WTC11 (cell line): ENCODE measurements at regions not wholly inside any gene's neighbourhood (a gene's known extent, or its start where the extent isn't known, plus 50 kb on each side); places are given as distances from the start of the nearest gene placed in this dataset.

Source experiments
- ATAC-seq: fragments of 200-7000 bp; cut with Tn5 transposase; 2 replicates; pipeline ENCODE4 v1.10.0; 2021; ENCODE audit warnings: mild to moderate bottlenecking, moderate library complexity
- CTCF ChIA-PET: fragments of 300-600 bp; sonication (Branson Sonifier 250); formaldehyde crosslinking; loops from one replicate; lab custom pipeline; 2021; ENCODE audit warnings: antibody characterized with exemption; lab: Charles Lee
- POLR2A ChIA-PET: fragments of 350-600 bp; sonication (Branson Sonifier 250); formaldehyde crosslinking; loops from one replicate; lab custom pipeline; 2021; ENCODE audit warnings: antibody characterized with exemption; lab: Charles Lee
- DNase-seq: peaks from one replicate; pipeline ENCODE4 v3.0.0; 2021; ENCODE audit warnings: low spot score
- H3K27ac Mint-ChIP-seq: 2 replicates; pipeline ENCODE4 v1.8.0; 2021; ENCODE audit warnings: mixed read lengths
- H3K27me3 Mint-ChIP-seq: 2 replicates; pipeline ENCODE4 v1.8.0; 2021; ENCODE audit warnings: low read depth, mild to moderate bottlenecking, moderate library complexity, mixed read lengths
- H3K36me3 Mint-ChIP-seq: 2 replicates; pipeline ENCODE4 v1.8.0; 2021; ENCODE audit warnings: mixed read lengths
- H3K4me1 Mint-ChIP-seq: 2 replicates; pipeline ENCODE4 v1.8.0; 2022; ENCODE audit warnings: mixed read lengths
- H3K4me3 Mint-ChIP-seq: 2 replicates; pipeline ENCODE4 v1.8.0; 2021; ENCODE audit warnings: mild to moderate bottlenecking, moderate library complexity, mixed read lengths
- H3K9me3 Mint-ChIP-seq: 2 replicates; pipeline ENCODE4 v1.8.0; 2021; ENCODE audit warnings: mixed read lengths
- EMX1 ChIP-seq: fragments of 250-450 bp; sonication (Bioruptor Pico); IDR thresholded peaks from 2 replicates; pipeline ENCODE4 v1.8.0; 2021; ENCODE audit warnings: mild to moderate bottlenecking
- IRF2 ChIP-seq: sonication (generic); formaldehyde crosslinking; IDR thresholded peaks from 2 replicates; pipeline ENCODE4 v1.8.0; 2022; ENCODE audit warnings: low read depth, missing genetic modification reagents, borderline replicate concordance
- NFE2L1 ChIP-seq: sonication (generic); formaldehyde crosslinking; IDR thresholded peaks from 2 replicates; pipeline ENCODE4 v1.8.1; 2023; ENCODE audit warnings: missing genetic modification reagents
- NR1H2 ChIP-seq: sonication (generic); formaldehyde crosslinking; IDR thresholded peaks from 2 replicates; pipeline ENCODE4 v1.9.0; 2021; ENCODE audit warnings: mild to moderate bottlenecking, moderate library complexity, missing genetic modification reagents
- SMAD3 ChIP-seq: sonication (generic); formaldehyde crosslinking; IDR thresholded peaks from 2 replicates; pipeline ENCODE4 v1.8.0; 2022; ENCODE audit warnings: missing genetic modification reagents, mild to moderate bottlenecking, borderline replicate concordance
- SMAD4 ChIP-seq: sonication (generic); formaldehyde crosslinking; IDR thresholded peaks from 2 replicates; pipeline ENCODE4 v1.8.0; 2022; ENCODE audit warnings: mild to moderate bottlenecking, missing genetic modification reagents
- TCF7 ChIP-seq: sonication (generic); formaldehyde crosslinking; IDR thresholded peaks from 2 replicates; pipeline ENCODE4 v1.8.0; 2022; ENCODE audit warnings: mild to moderate bottlenecking, low read depth, missing genetic modification reagents, moderate library complexity
- TEAD1 ChIP-seq: sonication (generic); formaldehyde crosslinking; IDR thresholded peaks from 2 replicates; pipeline ENCODE4 v1.8.0; 2022; ENCODE audit warnings: mild to moderate bottlenecking, missing genetic modification reagents
- ZNF423 ChIP-seq: fragments of 250-450 bp; sonication (Bioruptor Pico); IDR thresholded peaks from 2 replicates; pipeline ENCODE4 v2.1.2; 2022; ENCODE audit warnings: mild to moderate bottlenecking, moderate library complexity
- ZNF671 ChIP-seq: fragments of 250-450 bp; sonication (Bioruptor Pico); IDR thresholded peaks from 2 replicates; pipeline ENCODE4 v1.8.0; 2021; ENCODE audit warnings: mild to moderate bottlenecking
- TF ChIP-seq, protein P1 (sequence below): sonication (generic); formaldehyde crosslinking; conservative IDR thresholded peaks from 2 replicates; pipeline ENCODE4 v1.8.1; 2023; ENCODE audit warnings: mild to moderate bottlenecking, low read depth, missing genetic modification reagents, moderate library complexity
- TF ChIP-seq, protein P2 (sequence below): sonication (generic); formaldehyde crosslinking; IDR thresholded peaks from 2 replicates; pipeline ENCODE4 v1.8.1; 2023; ENCODE audit warnings: mild to moderate bottlenecking, missing genetic modification reagents, moderate library complexity
- TF ChIP-seq, protein P3 (sequence below): fragments of 200-600 bp; IDR thresholded peaks from 2 replicates; pipeline ENCODE4 v1.8.0; 2022; ENCODE audit warnings: antibody characterized with exemption
- TF ChIP-seq, protein P4 (sequence below): sonication (generic); formaldehyde crosslinking; IDR thresholded peaks from 2 replicates; pipeline ENCODE4 v1.8.0; 2023; ENCODE audit warnings: mild to moderate bottlenecking, missing genetic modification reagents
- TF ChIP-seq, protein P5 (sequence below): sonication (generic); formaldehyde crosslinking; IDR thresholded peaks from 2 replicates; pipeline ENCODE4 v1.8.0; 2022; ENCODE audit warnings: mild to moderate bottlenecking, missing genetic modification reagents
- TF ChIP-seq, protein P6 (sequence below): sonication (generic); formaldehyde crosslinking; IDR thresholded peaks from 2 replicates; pipeline ENCODE4 v1.8.1; 2022; ENCODE audit warnings: missing genetic modification reagents, borderline replicate concordance
- TF ChIP-seq, protein P7 (sequence below): sonication (generic); formaldehyde crosslinking; IDR thresholded peaks from 2 replicates; pipeline ENCODE4 v1.8.1; 2023; ENCODE audit warnings: mild to moderate bottlenecking, missing genetic modification reagents
- TF ChIP-seq, protein P8 (sequence below): fragments of 250-450 bp; sonication (Bioruptor Pico); IDR thresholded peaks from 2 replicates; pipeline ENCODE4 v1.8.0; 2021; ENCODE audit warnings: mild to moderate bottlenecking
- TF ChIP-seq, protein P9 (sequence below): fragments of 250-450 bp; sonication (Bioruptor Pico); IDR thresholded peaks from 2 replicates; pipeline ENCODE4 v1.9.0; 2021; ENCODE audit warnings: mild to moderate bottlenecking

DNA sequence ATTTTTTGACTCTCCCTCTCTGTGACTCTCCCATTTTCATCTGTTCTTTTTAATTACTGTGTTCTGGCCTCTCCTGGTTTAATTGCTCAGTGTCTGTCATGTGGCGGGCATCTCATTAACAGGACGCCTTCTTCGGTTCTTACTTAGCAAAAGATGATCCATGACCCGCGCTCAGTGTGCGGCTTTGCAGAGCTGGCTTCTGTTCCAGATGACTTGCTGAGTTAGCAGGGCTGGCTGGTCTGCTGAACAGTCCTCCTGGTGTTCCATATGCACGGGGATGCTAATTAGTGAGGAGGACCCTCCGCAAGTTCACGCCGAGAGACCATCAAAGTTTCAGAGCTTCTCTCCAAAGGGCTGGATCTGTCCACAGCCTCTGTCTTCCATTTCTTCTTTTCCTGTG is 258.6 kb upstream of the MKI67 start:
- Mint-ChIP-seq H3K27me3 (no peaks in the 10 kb centered on the region; the same call in 1 of the 2 replicates), H3K4me1 (no peaks in the 10 kb centered on the region), H3K9me3 (peaks cover 3% of the 10 kb centered on the region; the same call in 1 of the 2 replicates), H3K4me3 (no peak overlapping the region), H3K27ac (no peak overlapping the region), H3K36me3 (no peaks in the 10 kb centered on the region)
- ATAC-seq: no peak
- ChIA-PET CTCF (no interaction called here), POLR2A (no interaction called here)
- DNase-seq: no peak
- TF ChIP-seq TCF7 (CRISPR knock-in tag) (no peak), ZNF671 (CRISPR knock-in tag) (no peak)

DNA sequence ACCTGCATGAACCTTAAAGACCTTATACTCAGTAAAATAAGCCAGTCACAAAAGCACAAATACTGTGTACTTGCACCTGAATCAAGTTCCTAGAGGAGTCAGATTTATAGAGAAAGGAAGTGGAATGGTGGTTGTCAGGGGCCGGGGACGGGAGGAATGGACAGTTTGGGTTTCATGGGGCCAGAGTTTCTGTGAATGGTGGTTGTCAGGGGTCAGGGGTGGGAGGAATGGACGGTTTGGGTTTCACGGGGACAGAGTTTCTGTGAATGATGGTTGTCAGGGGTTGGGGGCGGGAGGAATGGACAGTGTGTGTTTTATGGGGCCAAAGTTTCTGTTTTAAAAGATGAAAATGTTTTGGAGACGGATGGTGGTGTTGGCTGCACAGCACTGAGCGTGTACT is 260.0 kb upstream of the MKI67 start:
- ATAC-seq (no peak), DNase-seq (no peak)
- Mint-ChIP-seq H3K9me3 (peaks cover 3% of the 10 kb centered on the region; the same call in 1 of the 2 replicates), H3K36me3 (no peaks in the 10 kb centered on the region), H3K4me1 (no peaks in the 10 kb centered on the region), H3K27ac (no peak overlapping the region), H3K27me3 (no peaks in the 10 kb centered on the region; the same call in 1 of the 2 replicates), H3K4me3 (no peak overlapping the region)
- CTCF ChIA-PET: no interaction called here
- POLR2A ChIA-PET: no interaction called here
- TF ChIP-seq, protein P1, sequence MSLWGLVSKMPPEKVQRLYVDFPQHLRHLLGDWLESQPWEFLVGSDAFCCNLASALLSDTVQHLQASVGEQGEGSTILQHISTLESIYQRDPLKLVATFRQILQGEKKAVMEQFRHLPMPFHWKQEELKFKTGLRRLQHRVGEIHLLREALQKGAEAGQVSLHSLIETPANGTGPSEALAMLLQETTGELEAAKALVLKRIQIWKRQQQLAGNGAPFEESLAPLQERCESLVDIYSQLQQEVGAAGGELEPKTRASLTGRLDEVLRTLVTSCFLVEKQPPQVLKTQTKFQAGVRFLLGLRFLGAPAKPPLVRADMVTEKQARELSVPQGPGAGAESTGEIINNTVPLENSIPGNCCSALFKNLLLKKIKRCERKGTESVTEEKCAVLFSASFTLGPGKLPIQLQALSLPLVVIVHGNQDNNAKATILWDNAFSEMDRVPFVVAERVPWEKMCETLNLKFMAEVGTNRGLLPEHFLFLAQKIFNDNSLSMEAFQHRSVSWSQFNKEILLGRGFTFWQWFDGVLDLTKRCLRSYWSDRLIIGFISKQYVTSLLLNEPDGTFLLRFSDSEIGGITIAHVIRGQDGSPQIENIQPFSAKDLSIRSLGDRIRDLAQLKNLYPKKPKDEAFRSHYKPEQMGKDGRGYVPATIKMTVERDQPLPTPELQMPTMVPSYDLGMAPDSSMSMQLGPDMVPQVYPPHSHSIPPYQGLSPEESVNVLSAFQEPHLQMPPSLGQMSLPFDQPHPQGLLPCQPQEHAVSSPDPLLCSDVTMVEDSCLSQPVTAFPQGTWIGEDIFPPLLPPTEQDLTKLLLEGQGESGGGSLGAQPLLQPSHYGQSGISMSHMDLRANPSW: no peak
- TF ChIP-seq SMAD4 (no peak), NFE2L1 (CRISPR knock-in tag) (no peak), ZNF423 (CRISPR knock-in tag) (no peak), IRF2 (CRISPR knock-in tag) (no peak), NR1H2 (CRISPR knock-in tag) (no peak), TEAD1 (CRISPR knock-in tag) (no peak), EMX1 (CRISPR knock-in tag) (no peak), SMAD3 (CRISPR knock-in tag) (no peak)
- TF ChIP-seq, protein P2, sequence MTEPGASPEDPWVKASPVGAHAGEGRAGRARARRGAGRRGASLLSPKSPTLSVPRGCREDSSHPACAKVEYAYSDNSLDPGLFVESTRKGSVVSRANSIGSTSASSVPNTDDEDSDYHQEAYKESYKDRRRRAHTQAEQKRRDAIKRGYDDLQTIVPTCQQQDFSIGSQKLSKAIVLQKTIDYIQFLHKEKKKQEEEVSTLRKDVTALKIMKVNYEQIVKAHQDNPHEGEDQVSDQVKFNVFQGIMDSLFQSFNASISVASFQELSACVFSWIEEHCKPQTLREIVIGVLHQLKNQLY (CRISPR knock-in tag): no peak
- TF ChIP-seq, protein P3, sequence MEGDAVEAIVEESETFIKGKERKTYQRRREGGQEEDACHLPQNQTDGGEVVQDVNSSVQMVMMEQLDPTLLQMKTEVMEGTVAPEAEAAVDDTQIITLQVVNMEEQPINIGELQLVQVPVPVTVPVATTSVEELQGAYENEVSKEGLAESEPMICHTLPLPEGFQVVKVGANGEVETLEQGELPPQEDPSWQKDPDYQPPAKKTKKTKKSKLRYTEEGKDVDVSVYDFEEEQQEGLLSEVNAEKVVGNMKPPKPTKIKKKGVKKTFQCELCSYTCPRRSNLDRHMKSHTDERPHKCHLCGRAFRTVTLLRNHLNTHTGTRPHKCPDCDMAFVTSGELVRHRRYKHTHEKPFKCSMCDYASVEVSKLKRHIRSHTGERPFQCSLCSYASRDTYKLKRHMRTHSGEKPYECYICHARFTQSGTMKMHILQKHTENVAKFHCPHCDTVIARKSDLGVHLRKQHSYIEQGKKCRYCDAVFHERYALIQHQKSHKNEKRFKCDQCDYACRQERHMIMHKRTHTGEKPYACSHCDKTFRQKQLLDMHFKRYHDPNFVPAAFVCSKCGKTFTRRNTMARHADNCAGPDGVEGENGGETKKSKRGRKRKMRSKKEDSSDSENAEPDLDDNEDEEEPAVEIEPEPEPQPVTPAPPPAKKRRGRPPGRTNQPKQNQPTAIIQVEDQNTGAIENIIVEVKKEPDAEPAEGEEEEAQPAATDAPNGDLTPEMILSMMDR: no peak
- TF ChIP-seq, protein P4, sequence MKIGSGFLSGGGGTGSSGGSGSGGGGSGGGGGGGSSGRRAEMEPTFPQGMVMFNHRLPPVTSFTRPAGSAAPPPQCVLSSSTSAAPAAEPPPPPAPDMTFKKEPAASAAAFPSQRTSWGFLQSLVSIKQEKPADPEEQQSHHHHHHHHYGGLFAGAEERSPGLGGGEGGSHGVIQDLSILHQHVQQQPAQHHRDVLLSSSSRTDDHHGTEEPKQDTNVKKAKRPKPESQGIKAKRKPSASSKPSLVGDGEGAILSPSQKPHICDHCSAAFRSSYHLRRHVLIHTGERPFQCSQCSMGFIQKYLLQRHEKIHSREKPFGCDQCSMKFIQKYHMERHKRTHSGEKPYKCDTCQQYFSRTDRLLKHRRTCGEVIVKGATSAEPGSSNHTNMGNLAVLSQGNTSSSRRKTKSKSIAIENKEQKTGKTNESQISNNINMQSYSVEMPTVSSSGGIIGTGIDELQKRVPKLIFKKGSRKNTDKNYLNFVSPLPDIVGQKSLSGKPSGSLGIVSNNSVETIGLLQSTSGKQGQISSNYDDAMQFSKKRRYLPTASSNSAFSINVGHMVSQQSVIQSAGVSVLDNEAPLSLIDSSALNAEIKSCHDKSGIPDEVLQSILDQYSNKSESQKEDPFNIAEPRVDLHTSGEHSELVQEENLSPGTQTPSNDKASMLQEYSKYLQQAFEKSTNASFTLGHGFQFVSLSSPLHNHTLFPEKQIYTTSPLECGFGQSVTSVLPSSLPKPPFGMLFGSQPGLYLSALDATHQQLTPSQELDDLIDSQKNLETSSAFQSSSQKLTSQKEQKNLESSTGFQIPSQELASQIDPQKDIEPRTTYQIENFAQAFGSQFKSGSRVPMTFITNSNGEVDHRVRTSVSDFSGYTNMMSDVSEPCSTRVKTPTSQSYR (CRISPR knock-in tag): no peak
- TF ChIP-seq, protein P5, sequence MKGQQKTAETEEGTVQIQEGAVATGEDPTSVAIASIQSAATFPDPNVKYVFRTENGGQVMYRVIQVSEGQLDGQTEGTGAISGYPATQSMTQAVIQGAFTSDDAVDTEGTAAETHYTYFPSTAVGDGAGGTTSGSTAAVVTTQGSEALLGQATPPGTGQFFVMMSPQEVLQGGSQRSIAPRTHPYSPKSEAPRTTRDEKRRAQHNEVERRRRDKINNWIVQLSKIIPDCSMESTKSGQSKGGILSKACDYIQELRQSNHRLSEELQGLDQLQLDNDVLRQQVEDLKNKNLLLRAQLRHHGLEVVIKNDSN (CRISPR knock-in tag): no peak
- TF ChIP-seq, protein P6, sequence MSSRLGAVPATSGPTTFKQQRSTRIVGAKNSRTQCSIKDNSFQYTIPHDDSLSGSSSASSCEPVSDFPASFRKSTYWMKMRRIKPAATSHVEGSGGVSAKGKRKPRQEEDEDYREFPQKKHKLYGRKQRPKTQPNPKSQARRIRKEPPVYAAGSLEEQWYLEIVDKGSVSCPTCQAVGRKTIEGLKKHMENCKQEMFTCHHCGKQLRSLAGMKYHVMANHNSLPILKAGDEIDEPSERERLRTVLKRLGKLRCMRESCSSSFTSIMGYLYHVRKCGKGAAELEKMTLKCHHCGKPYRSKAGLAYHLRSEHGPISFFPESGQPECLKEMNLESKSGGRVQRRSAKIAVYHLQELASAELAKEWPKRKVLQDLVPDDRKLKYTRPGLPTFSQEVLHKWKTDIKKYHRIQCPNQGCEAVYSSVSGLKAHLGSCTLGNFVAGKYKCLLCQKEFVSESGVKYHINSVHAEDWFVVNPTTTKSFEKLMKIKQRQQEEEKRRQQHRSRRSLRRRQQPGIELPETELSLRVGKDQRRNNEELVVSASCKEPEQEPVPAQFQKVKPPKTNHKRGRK (CRISPR knock-in tag): no peak
- TF ChIP-seq, protein P7, sequence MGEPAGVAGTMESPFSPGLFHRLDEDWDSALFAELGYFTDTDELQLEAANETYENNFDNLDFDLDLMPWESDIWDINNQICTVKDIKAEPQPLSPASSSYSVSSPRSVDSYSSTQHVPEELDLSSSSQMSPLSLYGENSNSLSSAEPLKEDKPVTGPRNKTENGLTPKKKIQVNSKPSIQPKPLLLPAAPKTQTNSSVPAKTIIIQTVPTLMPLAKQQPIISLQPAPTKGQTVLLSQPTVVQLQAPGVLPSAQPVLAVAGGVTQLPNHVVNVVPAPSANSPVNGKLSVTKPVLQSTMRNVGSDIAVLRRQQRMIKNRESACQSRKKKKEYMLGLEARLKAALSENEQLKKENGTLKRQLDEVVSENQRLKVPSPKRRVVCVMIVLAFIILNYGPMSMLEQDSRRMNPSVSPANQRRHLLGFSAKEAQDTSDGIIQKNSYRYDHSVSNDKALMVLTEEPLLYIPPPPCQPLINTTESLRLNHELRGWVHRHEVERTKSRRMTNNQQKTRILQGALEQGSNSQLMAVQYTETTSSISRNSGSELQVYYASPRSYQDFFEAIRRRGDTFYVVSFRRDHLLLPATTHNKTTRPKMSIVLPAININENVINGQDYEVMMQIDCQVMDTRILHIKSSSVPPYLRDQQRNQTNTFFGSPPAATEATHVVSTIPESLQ (CRISPR knock-in tag): no peak
- TF ChIP-seq, protein P8, sequence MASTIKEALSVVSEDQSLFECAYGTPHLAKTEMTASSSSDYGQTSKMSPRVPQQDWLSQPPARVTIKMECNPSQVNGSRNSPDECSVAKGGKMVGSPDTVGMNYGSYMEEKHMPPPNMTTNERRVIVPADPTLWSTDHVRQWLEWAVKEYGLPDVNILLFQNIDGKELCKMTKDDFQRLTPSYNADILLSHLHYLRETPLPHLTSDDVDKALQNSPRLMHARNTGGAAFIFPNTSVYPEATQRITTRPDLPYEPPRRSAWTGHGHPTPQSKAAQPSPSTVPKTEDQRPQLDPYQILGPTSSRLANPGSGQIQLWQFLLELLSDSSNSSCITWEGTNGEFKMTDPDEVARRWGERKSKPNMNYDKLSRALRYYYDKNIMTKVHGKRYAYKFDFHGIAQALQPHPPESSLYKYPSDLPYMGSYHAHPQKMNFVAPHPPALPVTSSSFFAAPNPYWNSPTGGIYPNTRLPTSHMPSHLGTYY (CRISPR knock-in tag): no peak
- TF ChIP-seq, protein P9, sequence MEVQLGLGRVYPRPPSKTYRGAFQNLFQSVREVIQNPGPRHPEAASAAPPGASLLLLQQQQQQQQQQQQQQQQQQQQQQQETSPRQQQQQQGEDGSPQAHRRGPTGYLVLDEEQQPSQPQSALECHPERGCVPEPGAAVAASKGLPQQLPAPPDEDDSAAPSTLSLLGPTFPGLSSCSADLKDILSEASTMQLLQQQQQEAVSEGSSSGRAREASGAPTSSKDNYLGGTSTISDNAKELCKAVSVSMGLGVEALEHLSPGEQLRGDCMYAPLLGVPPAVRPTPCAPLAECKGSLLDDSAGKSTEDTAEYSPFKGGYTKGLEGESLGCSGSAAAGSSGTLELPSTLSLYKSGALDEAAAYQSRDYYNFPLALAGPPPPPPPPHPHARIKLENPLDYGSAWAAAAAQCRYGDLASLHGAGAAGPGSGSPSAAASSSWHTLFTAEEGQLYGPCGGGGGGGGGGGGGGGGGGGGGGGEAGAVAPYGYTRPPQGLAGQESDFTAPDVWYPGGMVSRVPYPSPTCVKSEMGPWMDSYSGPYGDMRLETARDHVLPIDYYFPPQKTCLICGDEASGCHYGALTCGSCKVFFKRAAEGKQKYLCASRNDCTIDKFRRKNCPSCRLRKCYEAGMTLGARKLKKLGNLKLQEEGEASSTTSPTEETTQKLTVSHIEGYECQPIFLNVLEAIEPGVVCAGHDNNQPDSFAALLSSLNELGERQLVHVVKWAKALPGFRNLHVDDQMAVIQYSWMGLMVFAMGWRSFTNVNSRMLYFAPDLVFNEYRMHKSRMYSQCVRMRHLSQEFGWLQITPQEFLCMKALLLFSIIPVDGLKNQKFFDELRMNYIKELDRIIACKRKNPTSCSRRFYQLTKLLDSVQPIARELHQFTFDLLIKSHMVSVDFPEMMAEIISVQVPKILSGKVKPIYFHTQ (CRISPR knock-in tag): no peak
